ENCODE measurements at regions not wholly inside any gene's neighbourhood (a gene's known extent, or its start where the extent isn't known, plus 50 kb on each side); places are given as distances from the start of the nearest gene placed in this dataset.

GRCh38 chrX:4043951-4044350 lies 330.5 kb upstream of the PRKX start:
- no peak for TF ChIP-seq POLR2AphosphoS5 (IDR thresholded peaks at IDR 0.05)
- TF ChIP-seq EP300 (IDR thresholded peaks at IDR 0.05), result no peak

All from sigmoid colon (tissue), 4 donors.